GM12878 (cell line): ENCODE measurements at regions not wholly inside any gene's neighbourhood (a gene's known extent, or its start where the extent isn't known, plus 50 kb on each side); places are given as distances from the start of the nearest gene placed in this dataset.

ENCODE experiments used
- ATAC-seq: fragments of 200-7000 bp; cut with Tn5 transposase; 3 replicates; pipeline ENCODE4 v1.9.1; 2020; ENCODE audit warnings: mild to moderate bottlenecking, moderate library complexity
- BruUV-seq: library from RNA; stranded (reverse); fragments of 400-500 nt; replicated peaks from 2 replicates; lab custom pipeline; 2021; lab: Mats Ljungman, UMichigan
- CTCF ChIA-PET: fragments of 300-600 bp; sonication (Branson Sonifier 250); formaldehyde crosslinking; extraction: SDS; loops from one replicate; lab custom pipeline; 2021; ENCODE audit warnings: inconsistent platforms; lab: Yijun Ruan, JAX
- POLR2A ChIA-PET: fragments of 350-600 bp; formaldehyde crosslinking; extraction: SDS; loops from one replicate; lab custom pipeline; 2021; ENCODE audit warnings: inconsistent platforms; lab: Charles Lee
- RAD21 ChIA-PET: fragments of 300-600 bp; sonication (Branson Sonifier 250); formaldehyde crosslinking; loops from one replicate; lab custom pipeline; 2023; ENCODE audit warnings: antibody characterized with exemption; ENCODE audit not compliant: unreplicated experiment; lab: Charles Lee
- SMC1A ChIA-PET: fragments of 300-600 bp; sonication (Branson Sonifier 250); formaldehyde crosslinking; loops from one replicate; lab custom pipeline; 2023; ENCODE audit not compliant: unreplicated experiment, uncharacterized antibody; lab: Charles Lee
- DNase-seq: peaks from one replicate; pipeline ENCODE4 v3.0.0-alpha.2; 2011; ENCODE audit warnings: low read depth, low spot score
- FAIRE-seq: peaks from 3 replicates; lab custom pipeline; 2011; peaks lifted over from hg19 to GRCh38; lab: Jason Lieb, UNC
- H2AFZ ChIP-seq: 2 replicates; pipeline ENCODE4 v1.6.0; 2011; ENCODE audit warnings: low read depth, low read length, control low read depth; ENCODE audit not compliant: control insufficient read depth
- H3K27ac ChIP-seq: 2 replicates; pipeline ENCODE4 v1.5.1; 2011; ENCODE audit warnings: control low read depth; ENCODE audit not compliant: control insufficient read depth, insufficient read depth
- H3K27me3 ChIP-seq, 2 experiments: replicated peaks in 1 of 2; 2 replicates each; pipeline versions ENCODE4 v1.6.0 to v1.6.1; 2011; ENCODE audit warnings: low read length in 1 of 2; ENCODE audit not compliant: control insufficient read depth in 2 of 2, insufficient read depth in 2 of 2
- H3K36me3 ChIP-seq, 2 experiments: 2 replicates each; pipeline ENCODE4 v1.5.1; 2011; ENCODE audit warnings: low read length in 1 of 2; ENCODE audit not compliant: control insufficient read depth in 2 of 2, insufficient read depth in 2 of 2
- H3K4me1 ChIP-seq: 2 replicates; pipeline ENCODE4 v1.6.1; 2011; ENCODE audit warnings: mild to moderate bottlenecking, low read length, moderate library complexity, mixed read lengths; ENCODE audit not compliant: control insufficient read depth, insufficient read depth
- H3K4me2 ChIP-seq: 2 replicates; pipeline ENCODE4 v1.6.0; 2011; ENCODE audit warnings: control low read depth; ENCODE audit not compliant: control insufficient read depth, insufficient read depth
- H3K4me3 ChIP-seq: fragments of 200-600 bp; sonication (generic); 2 replicates; pipeline ENCODE4 v1.5.1; 2016
- H3K79me2 ChIP-seq: 2 replicates; pipeline ENCODE4 v1.6.0; 2011; ENCODE audit warnings: low read length; ENCODE audit not compliant: control insufficient read depth, insufficient read depth
- H3K9ac ChIP-seq: 2 replicates; pipeline ENCODE4 v1.8.0; 2011; ENCODE audit warnings: low read length, control low read depth, mixed read lengths; ENCODE audit not compliant: control insufficient read depth, insufficient read depth
- H3K9me3 ChIP-seq: replicated peaks from 3 replicates; pipeline ENCODE4 v1.5.1; 2011; ENCODE audit warnings: mild to moderate bottlenecking, low read length; ENCODE audit not compliant: control insufficient read depth, insufficient read depth
- H4K20me1 ChIP-seq: 2 replicates; pipeline ENCODE4 v1.6.0; 2011; ENCODE audit not compliant: control insufficient read depth, insufficient read depth
- BRCA1 ChIP-seq: IDR thresholded peaks from 2 replicates; pipeline ENCODE4 v1.6.1; 2011; ENCODE audit warnings: low read depth, low read length, improper control_type of control experiment
- KLF5 ChIP-seq: fragments of 450-650 bp; IDR thresholded peaks from 2 replicates; pipeline ENCODE4 v1.6.1; 2014; ENCODE audit warnings: mild to moderate bottlenecking; ENCODE audit not compliant: partially characterized antibody
- LARP7 ChIP-seq: fragments of 450-650 bp; IDR thresholded peaks from 2 replicates; pipeline ENCODE4 v1.6.1; 2017; ENCODE audit warnings: mild to moderate bottlenecking
- NFXL1 ChIP-seq: fragments of 450-650 bp; IDR thresholded peaks from 2 replicates; pipeline ENCODE4 v1.6.1; 2017; ENCODE audit warnings: antibody characterized with exemption, mild to moderate bottlenecking, borderline replicate concordance
- NR2C1 ChIP-seq: fragments of 450-650 bp; IDR thresholded peaks from 2 replicates; pipeline ENCODE4 v1.6.1; 2017; ENCODE audit warnings: antibody characterized with exemption, mild to moderate bottlenecking, moderate library complexity
- POLR2A ChIP-seq: IDR thresholded peaks from 2 replicates; pipeline ENCODE4 v1.6.1; 2011; ENCODE audit warnings: low read depth, mild to moderate bottlenecking, low read length
- WGBS: methylation state at CpG from one replicate; pipeline ENCODE4 v1.1.6; 2016; ENCODE audit warnings: low lambda C conversion rate; ENCODE audit not compliant: insufficient replicate concordance, insufficient coverage; ENCODE audit errors: missing lambda C conversion rate; 5-methylcytosine and 5-hydroxymethylcytosine counted together
- in situ Hi-C: fragments of 300-500 bp; cut with MboI; formaldehyde crosslinking; loops from 9 replicates; pipeline ENCODE4 v1.14.3; 2018; ENCODE audit warnings: mixed read lengths
- intact Hi-C: fragments of 100-400 bp; cut with micrococcal nuclease; formaldehyde crosslinking; loops from one replicate; pipeline ENCODE4 v1.14.2; 2022; ENCODE audit not compliant: unreplicated experiment
- TF ChIP-seq, protein P1 (sequence below): fragments of 450-650 bp; IDR thresholded peaks from 2 replicates; pipeline ENCODE4 v1.6.1; 2014; ENCODE audit warnings: mild to moderate bottlenecking
- TF ChIP-seq, protein P2 (sequence below): fragments of 150-350 bp; IDR thresholded peaks from 2 replicates; pipeline ENCODE4 v1.6.1; 2014; ENCODE audit warnings: mild to moderate bottlenecking, low read depth, low read length
- TF ChIP-seq, protein P3 (sequence below): fragments of 450-650 bp; IDR thresholded peaks from 2 replicates; pipeline ENCODE4 v1.6.1; 2016; ENCODE audit warnings: mild to moderate bottlenecking
- TF ChIP-seq, protein P4 (sequence below): IDR thresholded peaks from 2 replicates; pipeline ENCODE4 v1.6.1; 2012; ENCODE audit warnings: low read depth, low read length, improper control_type of control experiment

DNA sequence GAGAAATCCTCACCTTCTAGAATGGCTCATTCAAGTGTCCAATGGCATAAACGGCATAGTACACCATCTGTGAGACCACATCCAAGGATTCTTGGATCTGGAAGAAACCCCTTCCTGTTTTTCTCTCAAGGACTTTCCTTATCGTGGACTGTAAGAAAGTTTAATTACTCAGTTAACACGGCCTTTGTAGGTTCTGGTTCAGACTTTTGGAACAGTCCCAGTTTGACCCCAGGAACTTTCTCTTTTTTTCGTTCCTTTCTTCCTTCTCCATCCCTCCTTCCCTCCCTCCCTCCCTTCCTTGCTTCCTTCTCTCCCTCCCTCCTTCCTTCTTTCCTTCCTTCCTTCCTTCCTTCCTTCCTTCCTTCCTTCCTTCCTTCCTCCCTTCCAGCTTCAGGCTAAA lies 343.5 kb upstream of the SMIM31 start:
- Histone ChIP-seq H3K4me1 (no peaks in the 10 kb centered on the region), H3K27ac (no peak overlapping the region), H3K27me3 (no peaks in the 10 kb centered on the region), H3K9ac (no peak overlapping the region), H3K79me2 (no peaks in the 10 kb centered on the region), H3K36me3 (no peaks in the 10 kb centered on the region), H3K4me2 (no peak overlapping the region), H2AFZ (no peak overlapping the region), H3K4me3 (no peak overlapping the region), H3K9me3 (no peaks in the 10 kb centered on the region), H4K20me1 (no peaks in the 10 kb centered on the region)
- ChIA-PET CTCF (no interaction called here), SMC1A (no interaction called here), RAD21 (no interaction called here), POLR2A (no interaction called here)
- TF ChIP-seq NR2C1 (no peak), LARP7 (no peak), BRCA1 (no peak), POLR2A (no peak), KLF5 (no peak), NFXL1 (no peak)
- TF ChIP-seq, protein P1, sequence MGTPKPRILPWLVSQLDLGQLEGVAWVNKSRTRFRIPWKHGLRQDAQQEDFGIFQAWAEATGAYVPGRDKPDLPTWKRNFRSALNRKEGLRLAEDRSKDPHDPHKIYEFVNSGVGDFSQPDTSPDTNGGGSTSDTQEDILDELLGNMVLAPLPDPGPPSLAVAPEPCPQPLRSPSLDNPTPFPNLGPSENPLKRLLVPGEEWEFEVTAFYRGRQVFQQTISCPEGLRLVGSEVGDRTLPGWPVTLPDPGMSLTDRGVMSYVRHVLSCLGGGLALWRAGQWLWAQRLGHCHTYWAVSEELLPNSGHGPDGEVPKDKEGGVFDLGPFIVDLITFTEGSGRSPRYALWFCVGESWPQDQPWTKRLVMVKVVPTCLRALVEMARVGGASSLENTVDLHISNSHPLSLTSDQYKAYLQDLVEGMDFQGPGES: no peak
- TF ChIP-seq, protein P2, sequence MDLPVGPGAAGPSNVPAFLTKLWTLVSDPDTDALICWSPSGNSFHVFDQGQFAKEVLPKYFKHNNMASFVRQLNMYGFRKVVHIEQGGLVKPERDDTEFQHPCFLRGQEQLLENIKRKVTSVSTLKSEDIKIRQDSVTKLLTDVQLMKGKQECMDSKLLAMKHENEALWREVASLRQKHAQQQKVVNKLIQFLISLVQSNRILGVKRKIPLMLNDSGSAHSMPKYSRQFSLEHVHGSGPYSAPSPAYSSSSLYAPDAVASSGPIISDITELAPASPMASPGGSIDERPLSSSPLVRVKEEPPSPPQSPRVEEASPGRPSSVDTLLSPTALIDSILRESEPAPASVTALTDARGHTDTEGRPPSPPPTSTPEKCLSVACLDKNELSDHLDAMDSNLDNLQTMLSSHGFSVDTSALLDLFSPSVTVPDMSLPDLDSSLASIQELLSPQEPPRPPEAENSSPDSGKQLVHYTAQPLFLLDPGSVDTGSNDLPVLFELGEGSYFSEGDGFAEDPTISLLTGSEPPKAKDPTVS: no peak
- TF ChIP-seq, protein P3, sequence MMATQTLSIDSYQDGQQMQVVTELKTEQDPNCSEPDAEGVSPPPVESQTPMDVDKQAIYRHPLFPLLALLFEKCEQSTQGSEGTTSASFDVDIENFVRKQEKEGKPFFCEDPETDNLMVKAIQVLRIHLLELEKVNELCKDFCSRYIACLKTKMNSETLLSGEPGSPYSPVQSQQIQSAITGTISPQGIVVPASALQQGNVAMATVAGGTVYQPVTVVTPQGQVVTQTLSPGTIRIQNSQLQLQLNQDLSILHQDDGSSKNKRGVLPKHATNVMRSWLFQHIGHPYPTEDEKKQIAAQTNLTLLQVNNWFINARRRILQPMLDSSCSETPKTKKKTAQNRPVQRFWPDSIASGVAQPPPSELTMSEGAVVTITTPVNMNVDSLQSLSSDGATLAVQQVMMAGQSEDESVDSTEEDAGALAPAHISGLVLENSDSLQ: no peak
- TF ChIP-seq, protein P4, sequence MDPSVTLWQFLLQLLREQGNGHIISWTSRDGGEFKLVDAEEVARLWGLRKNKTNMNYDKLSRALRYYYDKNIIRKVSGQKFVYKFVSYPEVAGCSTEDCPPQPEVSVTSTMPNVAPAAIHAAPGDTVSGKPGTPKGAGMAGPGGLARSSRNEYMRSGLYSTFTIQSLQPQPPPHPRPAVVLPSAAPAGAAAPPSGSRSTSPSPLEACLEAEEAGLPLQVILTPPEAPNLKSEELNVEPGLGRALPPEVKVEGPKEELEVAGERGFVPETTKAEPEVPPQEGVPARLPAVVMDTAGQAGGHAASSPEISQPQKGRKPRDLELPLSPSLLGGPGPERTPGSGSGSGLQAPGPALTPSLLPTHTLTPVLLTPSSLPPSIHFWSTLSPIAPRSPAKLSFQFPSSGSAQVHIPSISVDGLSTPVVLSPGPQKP: no peak
- DNase-seq (no peak), FAIRE-seq (no peak), ATAC-seq (no peak)
- in situ Hi-C loops: no loop called here
- no TSS peak for BruUV-seq
- WGBS: 2% methylated on average over 3 of the region's 4 CpGs
- intact Hi-C loops: no loop called here
